ENCODE measurements at regions not wholly inside any gene's neighbourhood (a gene's known extent, or its start where the extent isn't known, plus 50 kb on each side); places are given as distances from the start of the nearest gene placed in this dataset.
"Not testable (repeated sequence)": the region's sequence is repeated elsewhere in the genome, so short reads cannot be mapped to it uniquely, and the experiment has no call there.

DNA sequence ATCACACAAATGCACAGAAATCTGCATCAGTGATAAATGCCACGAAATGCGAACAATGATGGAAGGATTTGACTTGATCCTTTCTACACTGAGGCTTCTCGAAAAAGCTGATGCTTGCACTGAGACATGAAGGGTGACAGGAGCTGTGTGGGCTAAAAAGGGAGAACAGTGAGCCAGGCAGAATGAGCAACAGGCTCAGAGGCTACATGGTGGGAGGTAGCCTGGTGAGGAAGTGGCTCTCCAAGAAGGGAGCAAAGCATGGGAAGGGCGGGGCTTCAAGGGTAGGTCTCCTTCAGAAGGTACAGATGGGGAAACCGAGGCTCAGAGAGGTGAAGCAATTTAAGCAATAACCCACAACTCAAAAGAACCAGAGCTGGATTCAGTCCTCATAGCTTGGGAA is 82.4 kb downstream of the TRIM43 start (continued):
- TF ChIP-seq ZBTB33 (IDR thresholded peaks at IDR 0.05; ENCODE audit: borderline replicate concordance, low read depth) = no peak

GRCh38 chr2:95676573-95676972 is 84.8 kb downstream of the TRIM43 start:
- 18% methylated on average over 1 of the region's 1 CpG for WGBS (ENCODE audit: low lambda C conversion rate)
- CTCF ChIA-PET = not testable (repeated sequence)

GRCh38 chr2:95677346-95677745 is 85.5 kb downstream of the TRIM43 start:
- POLR2A ChIA-PET = no interaction called here
- WGBS (ENCODE audit: low lambda C conversion rate) = 68% methylated on average over 4 of the region's 4 CpGs

More at GRCh38 chr2:95676573-95676972, 84.8 kb downstream of the TRIM43 start:
- H3K79me2 ChIP-seq (ENCODE audit: insufficient read depth); H2AFZ ChIP-seq (ENCODE audit: low read depth); POLR2A ChIA-PET; H3K36me3 ChIP-seq (replicated peaks in 1 of 2; ENCODE audit: control insufficient read depth in 1 of 2, insufficient read depth in 2 of 2, low read length in 1 of 2); H3K4me3 ChIP-seq (ENCODE audit: low read depth in 2 of 2, low read length in 1 of 2); DNase-seq; H3K27me3 ChIP-seq (ENCODE audit: insufficient read depth); H4K20me1 ChIP-seq (ENCODE audit: insufficient read depth); H3K4me2 ChIP-seq; H3K9ac ChIP-seq; H3K9me3 ChIP-seq; H3K9me2 ChIP-seq; H3F3A ChIP-seq (replicated peaks; ENCODE audit: insufficient read depth); H3K4me1 ChIP-seq (ENCODE audit: control insufficient read depth in 1 of 2, insufficient read depth in 2 of 2, low read depth in 1 of 2, low read length in 1 of 2); H3K27ac ChIP-seq (ENCODE audit: low read depth in 2 of 2, low read length in 1 of 2): not testable (repeated sequence)

DNA sequence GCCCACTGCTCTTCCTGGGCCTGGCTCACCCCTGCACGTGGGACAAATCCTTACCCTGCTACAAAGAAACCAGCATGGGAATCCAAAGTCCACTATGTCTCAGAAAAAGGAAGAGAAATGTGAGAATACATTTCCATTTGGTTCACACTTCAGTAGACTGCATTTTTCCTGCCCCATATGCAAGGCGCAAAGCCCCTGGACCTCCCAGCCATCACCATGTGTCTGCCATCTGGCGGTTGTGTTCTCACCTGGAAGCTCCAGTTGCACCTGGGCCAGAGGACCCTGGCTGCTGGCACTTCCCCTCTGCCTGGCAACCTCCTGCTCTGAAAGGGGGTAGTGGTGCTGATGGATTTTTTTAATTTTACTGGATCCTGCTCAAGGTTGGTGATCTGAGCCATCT is 86.0 kb downstream of the TRIM43 start:
- DNase-seq; H3K9ac ChIP-seq; H3K27me3 ChIP-seq (ENCODE audit: insufficient read depth); H3K27ac ChIP-seq (ENCODE audit: low read depth in 2 of 2, low read length in 1 of 2); H3K79me2 ChIP-seq (ENCODE audit: insufficient read depth); H3K9me2 ChIP-seq; H3K36me3 ChIP-seq (replicated peaks in 1 of 2; ENCODE audit: control insufficient read depth in 1 of 2, insufficient read depth in 2 of 2, low read length in 1 of 2); H3K9me3 ChIP-seq; POLR2A ChIA-PET; H3F3A ChIP-seq (replicated peaks; ENCODE audit: insufficient read depth); H3K4me2 ChIP-seq; H3K4me1 ChIP-seq (ENCODE audit: control insufficient read depth in 1 of 2, insufficient read depth in 2 of 2, low read depth in 1 of 2, low read length in 1 of 2); H2AFZ ChIP-seq (ENCODE audit: low read depth); H3K4me3 ChIP-seq (ENCODE audit: low read depth in 2 of 2, low read length in 1 of 2); CTCF ChIA-PET; H4K20me1 ChIP-seq (ENCODE audit: insufficient read depth): not testable (repeated sequence)
- WGBS (ENCODE audit: low lambda C conversion rate) = 51% methylated on average over 3 of the region's 3 CpGs

More at GRCh38 chr2:95677346-95677745, 85.5 kb downstream of the TRIM43 start:
- Histone ChIP-seq H3F3A (replicated peaks; ENCODE audit: insufficient read depth) (no peaks in the 10 kb centered on the region), H4K20me1 (ENCODE audit: insufficient read depth) (no peaks in the 10 kb centered on the region), H3K9me3 (no peaks in the 10 kb centered on the region), H3K27me3 (ENCODE audit: insufficient read depth) (no peaks in the 10 kb centered on the region), H3K4me1 (ENCODE audit: control insufficient read depth in 1 of 2, insufficient read depth in 2 of 2, low read depth in 1 of 2, low read length in 1 of 2) (no peaks in the 10 kb centered on the region; a peak in 1 of 4 replicates), H3K9ac (no peak overlapping the region), H3K9me2 (no peaks in the 10 kb centered on the region), H3K36me3 (replicated peaks in 1 of 2; ENCODE audit: control insufficient read depth in 1 of 2, insufficient read depth in 2 of 2, low read length in 1 of 2) (no peaks in the 10 kb centered on the region), H3K27ac (ENCODE audit: low read depth in 2 of 2, low read length in 1 of 2) (no peak overlapping the region), H3K4me2 (no peak overlapping the region), H3K4me3 (ENCODE audit: low read depth in 2 of 2, low read length in 1 of 2) (no peak overlapping the region), H2AFZ (ENCODE audit: low read depth) (no peak overlapping the region), H3K79me2 (ENCODE audit: insufficient read depth) (no peaks in the 10 kb centered on the region)
- no peak for DNase-seq
- CTCF ChIA-PET = no interaction called here
- TF ChIP-seq IRF3 (IDR thresholded peaks at IDR 0.05; ENCODE audit: low read depth, low read length) = no peak
- TF ChIP-seq TEAD4 (IDR thresholded peaks at IDR 0.05; ENCODE audit: borderline replicate concordance, insufficient read depth) = no peak
- TF ChIP-seq SMC3 (IDR thresholded peaks at IDR 0.05; ENCODE audit: low read depth, low read length) = no peak
- TF ChIP-seq FOXJ3 (CRISPR knock-in tag; IDR thresholded peaks at IDR 0.05) = no peak
- TF ChIP-seq EP300 (IDR thresholded peaks at IDR 0.05; ENCODE audit: borderline replicate concordance in 1 of 2, low read depth in 1 of 2, low read length in 1 of 2) = no peak
- TF ChIP-seq, protein P1, sequence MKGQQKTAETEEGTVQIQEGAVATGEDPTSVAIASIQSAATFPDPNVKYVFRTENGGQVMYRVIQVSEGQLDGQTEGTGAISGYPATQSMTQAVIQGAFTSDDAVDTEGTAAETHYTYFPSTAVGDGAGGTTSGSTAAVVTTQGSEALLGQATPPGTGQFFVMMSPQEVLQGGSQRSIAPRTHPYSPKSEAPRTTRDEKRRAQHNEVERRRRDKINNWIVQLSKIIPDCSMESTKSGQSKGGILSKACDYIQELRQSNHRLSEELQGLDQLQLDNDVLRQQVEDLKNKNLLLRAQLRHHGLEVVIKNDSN (IDR thresholded peaks at IDR 0.05; ENCODE audit: borderline replicate concordance, low read depth) = no peak
- TF ChIP-seq RXRA (IDR thresholded peaks at IDR 0.05; ENCODE audit: borderline replicate concordance, low read depth) = no peak
- no peak for TF ChIP-seq MEF2A (IDR thresholded peaks at IDR 0.05; ENCODE audit: borderline replicate concordance, low read depth)
- no peak for TF ChIP-seq YY1 (IDR thresholded peaks at IDR 0.05; ENCODE audit: low read depth)
- no peak for TF ChIP-seq CHD2 (IDR thresholded peaks at IDR 0.05; ENCODE audit: low read length, partially characterized antibody)
- no peak for TF ChIP-seq SIN3A (IDR thresholded peaks at IDR 0.05; ENCODE audit: borderline replicate concordance, low read depth, low read length)
- no peak for TF ChIP-seq NRF1 (IDR thresholded peaks at IDR 0.05; ENCODE audit: low read depth, low read length)
- TF ChIP-seq RFX5 (IDR thresholded peaks at IDR 0.05; ENCODE audit: low read length) = no peak
